ENCODE measurements at regions not wholly inside any gene's neighbourhood (a gene's known extent, or its start where the extent isn't known, plus 50 kb on each side); places are given as distances from the start of the nearest gene placed in this dataset.

- no peak for TF ChIP-seq CTCF (IDR thresholded peaks at IDR 0.05; ENCODE audit: extremely low read depth, low read depth, low read length)
- H3K79me2 ChIP-seq (ENCODE audit: insufficient read depth, low read length) = no peaks in the 10 kb centered on the region
- no peaks in the 10 kb centered on the region for H4K20me1 ChIP-seq (ENCODE audit: insufficient read depth, low read length)
- H3K9me3 ChIP-seq (ENCODE audit: low read depth, low read length) = no peaks in the 10 kb centered on the region
- no peak overlapping the region for H3K4me2 ChIP-seq (ENCODE audit: insufficient read depth, low read length)
- H3K36me3 ChIP-seq (ENCODE audit: insufficient read depth, low read length) = no peaks in the 10 kb centered on the region
- H3K4me1 ChIP-seq (ENCODE audit: insufficient read depth, low read length) = no peaks in the 10 kb centered on the region
- peaks cover 9% of the 10 kb centered on the region for H3K27me3 ChIP-seq (ENCODE audit: insufficient read depth, low read length)
- no peak overlapping the region for H3K27ac ChIP-seq (ENCODE audit: low read depth, low read length)
- no peak overlapping the region for H2AFZ ChIP-seq (ENCODE audit: low read length)
- H3K4me3 ChIP-seq (ENCODE audit: insufficient read depth, low read length) = no peak overlapping the region
- DNase-seq (ENCODE audit: insufficient read length, low spot score, missing footprints) = no peak
Measured at GRCh38 chr10:34003561-34003960, 669.1 kb upstream of the NRP1 start.

- H3K4me1 ChIP-seq (ENCODE audit: insufficient read depth, low read length) = no peaks in the 10 kb centered on the region
- H4K20me1 ChIP-seq (ENCODE audit: insufficient read depth, low read length) = no peaks in the 10 kb centered on the region
- no peak overlapping the region for H2AFZ ChIP-seq (ENCODE audit: low read length)
- H3K27ac ChIP-seq (ENCODE audit: low read depth, low read length) = no peak overlapping the region
- no peaks in the 10 kb centered on the region for H3K9me3 ChIP-seq (ENCODE audit: low read depth, low read length)
- no peak overlapping the region for H3K4me3 ChIP-seq (ENCODE audit: insufficient read depth, low read length)
- no peaks in the 10 kb centered on the region for H3K79me2 ChIP-seq (ENCODE audit: insufficient read depth, low read length)
- H3K4me2 ChIP-seq (ENCODE audit: insufficient read depth, low read length) = no peak overlapping the region
- no peak for DNase-seq (ENCODE audit: insufficient read length, low spot score, missing footprints)
- TF ChIP-seq CTCF (IDR thresholded peaks at IDR 0.05; ENCODE audit: extremely low read depth, low read depth, low read length) = no peak
- H3K27me3 ChIP-seq (ENCODE audit: insufficient read depth, low read length) = peaks cover 9% of the 10 kb centered on the region
- H3K36me3 ChIP-seq (ENCODE audit: insufficient read depth, low read length) = no peaks in the 10 kb centered on the region
Measured at GRCh38 chr10:34002896-34003295, 668.4 kb upstream of the NRP1 start.

- no peak for TF ChIP-seq CTCF (IDR thresholded peaks at IDR 0.05; ENCODE audit: extremely low read depth, low read depth, low read length)
- no peaks in the 10 kb centered on the region for H4K20me1 ChIP-seq (ENCODE audit: insufficient read depth, low read length)
- no peaks in the 10 kb centered on the region for H3K9me3 ChIP-seq (ENCODE audit: low read depth, low read length)
- H2AFZ ChIP-seq (ENCODE audit: low read length) = no peak overlapping the region
- no peak overlapping the region for H3K27ac ChIP-seq (ENCODE audit: low read depth, low read length)
- peaks cover under 1% of the 10 kb centered on the region for H3K27me3 ChIP-seq (ENCODE audit: insufficient read depth, low read length)
- no peak overlapping the region for H3K4me2 ChIP-seq (ENCODE audit: insufficient read depth, low read length)
- no peaks in the 10 kb centered on the region for H3K4me1 ChIP-seq (ENCODE audit: insufficient read depth, low read length)
- H3K36me3 ChIP-seq (ENCODE audit: insufficient read depth, low read length) = no peaks in the 10 kb centered on the region
- no peaks in the 10 kb centered on the region for H3K79me2 ChIP-seq (ENCODE audit: insufficient read depth, low read length)
- H3K4me3 ChIP-seq (ENCODE audit: insufficient read depth, low read length) = no peak overlapping the region
- DNase-seq (ENCODE audit: insufficient read length, low spot score, missing footprints) = no peak
Measured at GRCh38 chr10:34001831-34002230, 667.4 kb upstream of the NRP1 start.

GRCh38 chr10:34001087-34001580, 666.7 kb upstream of the NRP1 start:
- Histone ChIP-seq H3K4me1 (ENCODE audit: insufficient read depth, low read length) (no peaks in the 10 kb centered on the region), H3K9me3 (ENCODE audit: low read depth, low read length) (no peaks in the 10 kb centered on the region), H3K79me2 (ENCODE audit: insufficient read depth, low read length) (no peaks in the 10 kb centered on the region), H3K27ac (ENCODE audit: low read depth, low read length) (no peak overlapping the region), H3K36me3 (ENCODE audit: insufficient read depth, low read length) (no peaks in the 10 kb centered on the region), H3K4me3 (ENCODE audit: insufficient read depth, low read length) (no peak overlapping the region), H4K20me1 (ENCODE audit: insufficient read depth, low read length) (no peaks in the 10 kb centered on the region), H2AFZ (ENCODE audit: low read length) (no peak overlapping the region), H3K27me3 (ENCODE audit: insufficient read depth, low read length) (no peaks in the 10 kb centered on the region), H3K4me2 (ENCODE audit: insufficient read depth, low read length) (no peak overlapping the region)
- DNase-seq (ENCODE audit: insufficient read length, low spot score, missing footprints) = no peak
- TF ChIP-seq CTCF (IDR thresholded peaks at IDR 0.05; ENCODE audit: extremely low read depth, low read depth, low read length) = no peak

Measured in osteoblast (primary cell).